ENCODE measurements at regions not wholly inside any gene's neighbourhood (a gene's known extent, or its start where the extent isn't known, plus 50 kb on each side); places are given as distances from the start of the nearest gene placed in this dataset.
"Not testable (repeated sequence)": the region's sequence is repeated elsewhere in the genome, so short reads cannot be mapped to it uniquely, and the experiment has no call there.

GRCh38 chr4:68720723-68721122 is 50.3 kb upstream of the UGT2B15 start:
- H3K9me3 Mint-ChIP-seq; H3K27ac Mint-ChIP-seq (ENCODE audit: low read depth); ATAC-seq (replicated peaks; ENCODE audit: extremely low read depth, poor library complexity, severe bottlenecking); H3K36me3 Mint-ChIP-seq (ENCODE audit: insufficient read depth); H3K4me1 Mint-ChIP-seq; H3K27me3 Mint-ChIP-seq; DNase-seq (ENCODE audit: low spot score in 2 of 2); H3K4me3 Mint-ChIP-seq: not testable (repeated sequence)

- no peak overlapping the region for H3K4me3 Mint-ChIP-seq
- H3K27me3 Mint-ChIP-seq: no peaks in the 10 kb centered on the region
- DNase-seq (ENCODE audit: low spot score in 2 of 2) (no peak), ATAC-seq (replicated peaks; ENCODE audit: extremely low read depth, poor library complexity, severe bottlenecking) (peak; percentile 19)
- no peaks in the 10 kb centered on the region for H3K36me3 Mint-ChIP-seq (ENCODE audit: insufficient read depth)
- peaks cover 8% of the 10 kb centered on the region for H3K9me3 Mint-ChIP-seq
- no peak overlapping the region for H3K27ac Mint-ChIP-seq (ENCODE audit: low read depth)
- H3K4me1 Mint-ChIP-seq: no peaks in the 10 kb centered on the region
Observed at GRCh38 chr4:68724426-68724825, 54.0 kb upstream of the UGT2B15 start.

- no peaks in the 10 kb centered on the region for H3K4me1 Mint-ChIP-seq
- H3K36me3 Mint-ChIP-seq (ENCODE audit: insufficient read depth): no peaks in the 10 kb centered on the region
- H3K27me3 Mint-ChIP-seq: no peaks in the 10 kb centered on the region
- peaks cover 8% of the 10 kb centered on the region for H3K9me3 Mint-ChIP-seq
- DNase-seq (ENCODE audit: low spot score in 2 of 2) (no peak), ATAC-seq (replicated peaks; ENCODE audit: extremely low read depth, poor library complexity, severe bottlenecking) (no peak)
- H3K27ac Mint-ChIP-seq (ENCODE audit: low read depth): no peak overlapping the region
- H3K4me3 Mint-ChIP-seq: no peak overlapping the region
Observed at GRCh38 chr4:68724922-68725321, 54.5 kb upstream of the UGT2B15 start.

- Mint-ChIP-seq H3K4me1 (no peaks in the 10 kb centered on the region), H3K9me3 (peaks cover 5% of the 10 kb centered on the region), H3K27me3 (no peaks in the 10 kb centered on the region), H3K27ac (ENCODE audit: low read depth) (no peak overlapping the region), H3K4me3 (no peak overlapping the region), H3K36me3 (ENCODE audit: insufficient read depth) (no peaks in the 10 kb centered on the region)
- ATAC-seq (replicated peaks; ENCODE audit: extremely low read depth, poor library complexity, severe bottlenecking) (no peak), DNase-seq (ENCODE audit: low spot score in 2 of 2) (no peak)
Observed at GRCh38 chr4:68732653-68733466, 62.4 kb upstream of the UGT2B15 start.

- Mint-ChIP-seq H3K27ac (ENCODE audit: low read depth) (no peak overlapping the region), H3K27me3 (no peaks in the 10 kb centered on the region), H3K9me3 (peaks cover 11% of the 10 kb centered on the region), H3K36me3 (ENCODE audit: insufficient read depth) (no peaks in the 10 kb centered on the region), H3K4me1 (no peaks in the 10 kb centered on the region), H3K4me3 (no peak overlapping the region)
- no peak for DNase-seq (ENCODE audit: low spot score in 2 of 2)
- no peak for ATAC-seq (replicated peaks; ENCODE audit: extremely low read depth, poor library complexity, severe bottlenecking)
Observed at GRCh38 chr4:68734095-68734494, 63.6 kb upstream of the UGT2B15 start.

GRCh38 chr4:68735106-68735505 is 64.7 kb upstream of the UGT2B15 start:
- no peaks in the 10 kb centered on the region for H3K36me3 Mint-ChIP-seq (ENCODE audit: insufficient read depth)
- no peaks in the 10 kb centered on the region for H3K27me3 Mint-ChIP-seq
- no peak overlapping the region for H3K4me3 Mint-ChIP-seq
- no peaks in the 10 kb centered on the region for H3K4me1 Mint-ChIP-seq
- ATAC-seq (replicated peaks; ENCODE audit: extremely low read depth, poor library complexity, severe bottlenecking): no peak
- H3K9me3 Mint-ChIP-seq: peaks cover 11% of the 10 kb centered on the region
- H3K27ac Mint-ChIP-seq (ENCODE audit: low read depth): no peak overlapping the region
- DNase-seq (ENCODE audit: low spot score in 2 of 2): no peak

GRCh38 chr4:68736813-68737212 is 66.4 kb upstream of the UGT2B15 start:
- Mint-ChIP-seq H3K4me3 (no peak overlapping the region), H3K9me3 (peaks cover 11% of the 10 kb centered on the region), H3K4me1 (no peaks in the 10 kb centered on the region), H3K36me3 (ENCODE audit: insufficient read depth) (no peaks in the 10 kb centered on the region), H3K27ac (ENCODE audit: low read depth) (no peak overlapping the region), H3K27me3 (no peaks in the 10 kb centered on the region)
- DNase-seq (ENCODE audit: low spot score in 2 of 2) (no peak), ATAC-seq (replicated peaks; ENCODE audit: extremely low read depth, poor library complexity, severe bottlenecking) (no peak)

- Mint-ChIP-seq H3K27me3 (no peaks in the 10 kb centered on the region), H3K9me3 (peaks cover 11% of the 10 kb centered on the region), H3K27ac (ENCODE audit: low read depth) (no peak overlapping the region), H3K4me1 (no peaks in the 10 kb centered on the region), H3K36me3 (ENCODE audit: insufficient read depth) (no peaks in the 10 kb centered on the region), H3K4me3 (no peak overlapping the region)
- DNase-seq (ENCODE audit: low spot score in 2 of 2) (no peak), ATAC-seq (replicated peaks; ENCODE audit: extremely low read depth, poor library complexity, severe bottlenecking) (no peak)
Observed at GRCh38 chr4:68738036-68738435, 67.6 kb upstream of the UGT2B15 start.

GRCh38 chr4:68744368-68744767 is 71.4 kb upstream of the UGT2B10 start:
- DNase-seq (ENCODE audit: low spot score in 2 of 2) (no peak), ATAC-seq (replicated peaks; ENCODE audit: extremely low read depth, poor library complexity, severe bottlenecking) (no peak)
- no peak overlapping the region for H3K27ac Mint-ChIP-seq (ENCODE audit: low read depth)
- no peaks in the 10 kb centered on the region for H3K27me3 Mint-ChIP-seq
- peaks cover 5% of the 10 kb centered on the region for H3K9me3 Mint-ChIP-seq
- H3K4me3 Mint-ChIP-seq: no peak overlapping the region
- no peaks in the 10 kb centered on the region for H3K36me3 Mint-ChIP-seq (ENCODE audit: insufficient read depth)
- H3K4me1 Mint-ChIP-seq: no peaks in the 10 kb centered on the region

- H3K27me3 Mint-ChIP-seq: no peaks in the 10 kb centered on the region
- H3K36me3 Mint-ChIP-seq (ENCODE audit: insufficient read depth): no peaks in the 10 kb centered on the region
- no peak for DNase-seq (ENCODE audit: low spot score in 2 of 2)
- ATAC-seq (replicated peaks; ENCODE audit: extremely low read depth, poor library complexity, severe bottlenecking): no peak
- no peak overlapping the region for H3K27ac Mint-ChIP-seq (ENCODE audit: low read depth)
- H3K4me1 Mint-ChIP-seq: no peaks in the 10 kb centered on the region
- peaks cover 14% of the 10 kb centered on the region for H3K9me3 Mint-ChIP-seq
- H3K4me3 Mint-ChIP-seq: no peak overlapping the region
Observed at GRCh38 chr4:68748181-68748991, 67.4 kb upstream of the UGT2B10 start.

GRCh38 chr4:68750555-68750954 is 65.2 kb upstream of the UGT2B10 start:
- no peak overlapping the region for H3K27ac Mint-ChIP-seq (ENCODE audit: low read depth)
- H3K4me1 Mint-ChIP-seq: no peaks in the 10 kb centered on the region
- ATAC-seq (replicated peaks; ENCODE audit: extremely low read depth, poor library complexity, severe bottlenecking) (no peak), DNase-seq (ENCODE audit: low spot score in 2 of 2) (no peak)
- H3K9me3 Mint-ChIP-seq: peaks cover 16% of the 10 kb centered on the region
- H3K36me3 Mint-ChIP-seq (ENCODE audit: insufficient read depth): no peaks in the 10 kb centered on the region
- no peak overlapping the region for H3K4me3 Mint-ChIP-seq
- no peaks in the 10 kb centered on the region for H3K27me3 Mint-ChIP-seq

GRCh38 chr4:68751138-68751537 is 64.7 kb upstream of the UGT2B10 start:
- Mint-ChIP-seq H3K4me1 (no peaks in the 10 kb centered on the region), H3K9me3 (peaks cover 16% of the 10 kb centered on the region), H3K4me3 (no peak overlapping the region), H3K36me3 (ENCODE audit: insufficient read depth) (no peaks in the 10 kb centered on the region), H3K27me3 (no peaks in the 10 kb centered on the region), H3K27ac (ENCODE audit: low read depth) (no peak overlapping the region)
- ATAC-seq (replicated peaks; ENCODE audit: extremely low read depth, poor library complexity, severe bottlenecking) (no peak), DNase-seq (ENCODE audit: low spot score in 2 of 2) (no peak)

- H3K9me3 Mint-ChIP-seq: peaks cover 19% of the 10 kb centered on the region
- H3K4me3 Mint-ChIP-seq: no peak overlapping the region
- ATAC-seq (replicated peaks; ENCODE audit: extremely low read depth, poor library complexity, severe bottlenecking): no peak
- H3K4me1 Mint-ChIP-seq: no peaks in the 10 kb centered on the region
- DNase-seq (ENCODE audit: low spot score in 2 of 2): no peak
- no peak overlapping the region for H3K27ac Mint-ChIP-seq (ENCODE audit: low read depth)
- H3K27me3 Mint-ChIP-seq: no peaks in the 10 kb centered on the region
- H3K36me3 Mint-ChIP-seq (ENCODE audit: insufficient read depth): no peaks in the 10 kb centered on the region
Observed at GRCh38 chr4:68765876-68766275, 49.9 kb upstream of the UGT2B10 start.
